HEK293 (cell line): ENCODE measurements at regions not wholly inside any gene's neighbourhood (a gene's known extent, or its start where the extent isn't known, plus 50 kb on each side); places are given as distances from the start of the nearest gene placed in this dataset.

Experiments
- CTCF ChIA-PET: fragments of 350-600 bp; formaldehyde crosslinking; extraction: SDS; loops from one replicate; lab custom pipeline; 2021; ENCODE audit warnings: antibody characterized with exemption; lab: Yijun Ruan, JAX
- POLR2A ChIA-PET: fragments of 300-600 bp; formaldehyde crosslinking; extraction: SDS; loops from one replicate; lab custom pipeline; 2020; ENCODE audit warnings: antibody characterized with exemption, inconsistent platforms; lab: Yijun Ruan, JAX
- H3K27ac ChIP-seq: fragments of 200-500 bp; sonication (Bioruptor generic); 2 replicates; pipeline ENCODE4 v1.5.1; 2014; ENCODE audit warnings: low read depth, low read length, control low read depth, inconsistent platforms; ENCODE audit errors: extremely low read depth
- H3K36me3 ChIP-seq, 2 experiments: fragments of 200-500 bp in 1 of 2; sonication (Bioruptor generic) in 1 of 2; 1 replicate in 1 of 2; 2 replicates in 1 of 2; pipeline ENCODE4 v1.5.1; 2014 to 2017; ENCODE audit warnings: inconsistent platforms in 2 of 2, low read length in 2 of 2; ENCODE audit not compliant: control insufficient read depth in 2 of 2, insufficient read depth in 1 of 2
- H3K4me1 ChIP-seq: fragments of 200-500 bp; sonication (Bioruptor generic); 2 replicates; pipeline ENCODE4 v1.5.1; 2014; ENCODE audit warnings: mild to moderate bottlenecking, low read length, inconsistent platforms; ENCODE audit not compliant: control insufficient read depth, insufficient read depth
- H3K4me3 ChIP-seq: 2 replicates; pipeline ENCODE4 v1.5.1; 2011; ENCODE audit warnings: low read depth, mild to moderate bottlenecking, control low read depth, low read length, moderate library complexity
- H3K9me3 ChIP-seq: fragments of 200-500 bp; sonication (Bioruptor generic); 2 replicates; pipeline ENCODE4 v1.5.1; 2014; ENCODE audit warnings: low read depth, low read length, inconsistent platforms; ENCODE audit not compliant: control insufficient read depth, insufficient read depth
- IKZF3 ChIP-seq: fragments of 450-650 bp; IDR thresholded peaks from 2 replicates; pipeline ENCODE4 v1.5.0; 2018; ENCODE audit warnings: missing biosample characterization, mild to moderate bottlenecking, missing genetic modification characterization, moderate library complexity
- KLF16 ChIP-seq: fragments of 450-650 bp; formaldehyde crosslinking; IDR thresholded peaks from 2 replicates; pipeline ENCODE4 v1.5.1; 2017; ENCODE audit warnings: missing biosample characterization, missing genetic modification characterization
- ZNF10 ChIP-seq: fragments of 450-650 bp; formaldehyde crosslinking; IDR thresholded peaks from 2 replicates; pipeline ENCODE4 v1.5.1; 2017; ENCODE audit warnings: missing biosample characterization, missing genetic modification characterization
- ZNF112 ChIP-seq: fragments of 450-650 bp; formaldehyde crosslinking; IDR thresholded peaks from 2 replicates; pipeline ENCODE4 v1.5.0; 2017; ENCODE audit warnings: missing biosample characterization, missing genetic modification characterization
- ZNF202 ChIP-seq: fragments of 450-650 bp; formaldehyde crosslinking; IDR thresholded peaks from 2 replicates; pipeline ENCODE4 v1.5.1; 2016; ENCODE audit warnings: missing biosample characterization, missing genetic modification characterization, borderline replicate concordance
- ZNF223 ChIP-seq: fragments of 450-650 bp; formaldehyde crosslinking; IDR thresholded peaks from 2 replicates; pipeline ENCODE4 v1.5.1; 2016; ENCODE audit warnings: missing biosample characterization, missing genetic modification characterization
- ZNF449 ChIP-seq: fragments of 450-650 bp; formaldehyde crosslinking; IDR thresholded peaks from 2 replicates; pipeline ENCODE4 v1.5.1; 2017; ENCODE audit warnings: missing biosample characterization, mild to moderate bottlenecking, missing genetic modification characterization, moderate library complexity
- ZNF473 ChIP-seq: fragments of 450-650 bp; formaldehyde crosslinking; IDR thresholded peaks from 2 replicates; pipeline ENCODE4 v1.5.1; 2017; ENCODE audit warnings: missing biosample characterization, missing genetic modification characterization
- ZNF48 ChIP-seq: fragments of 450-650 bp; formaldehyde crosslinking; IDR thresholded peaks from 2 replicates; pipeline ENCODE4 v1.5.1; 2016; ENCODE audit warnings: missing biosample characterization, missing genetic modification characterization
- ZNF518A ChIP-seq: fragments of 450-650 bp; formaldehyde crosslinking; conservative IDR thresholded peaks from 2 replicates; pipeline ENCODE4 v1.5.1; 2016; ENCODE audit warnings: low read depth, missing biosample characterization, missing genetic modification characterization
- ZNF561 ChIP-seq: fragments of 450-650 bp; IDR thresholded peaks from 2 replicates; pipeline ENCODE4 v1.5.1; 2018; ENCODE audit warnings: missing biosample characterization, missing genetic modification characterization, borderline replicate concordance
- ZNF777 ChIP-seq: fragments of 450-650 bp; formaldehyde crosslinking; IDR thresholded peaks from 2 replicates; pipeline ENCODE4 v1.5.1; 2017; ENCODE audit warnings: missing biosample characterization, missing genetic modification characterization, borderline replicate concordance
- ZNF785 ChIP-seq: fragments of 450-650 bp; formaldehyde crosslinking; IDR thresholded peaks from 2 replicates; pipeline ENCODE4 v1.5.1; 2016; ENCODE audit warnings: missing biosample characterization, missing genetic modification characterization
- ZSCAN23 ChIP-seq: fragments of 450-650 bp; formaldehyde crosslinking; IDR thresholded peaks from 2 replicates; pipeline ENCODE4 v1.5.1; 2016; ENCODE audit warnings: missing biosample characterization, missing genetic modification characterization
- ZSCAN30 ChIP-seq: fragments of 450-650 bp; IDR thresholded peaks from 2 replicates; pipeline ENCODE4 v1.5.1; 2018; ENCODE audit warnings: missing biosample characterization, mild to moderate bottlenecking, missing genetic modification characterization, moderate library complexity
- TF ChIP-seq, protein P1 (sequence below): fragments of 450-650 bp; formaldehyde crosslinking; IDR thresholded peaks from 2 replicates; pipeline ENCODE4 v1.5.1; 2017; ENCODE audit warnings: missing biosample characterization, missing genetic modification characterization
- TF ChIP-seq, protein P2 (sequence below): fragments of 450-650 bp; formaldehyde crosslinking; IDR thresholded peaks from 2 replicates; pipeline ENCODE4 v1.5.1; 2016; ENCODE audit warnings: missing biosample characterization, missing genetic modification characterization
- TF ChIP-seq, protein P3 (sequence below): fragments of 450-650 bp; formaldehyde crosslinking; IDR thresholded peaks from 2 replicates; pipeline ENCODE4 v1.5.1; 2016; ENCODE audit warnings: missing biosample characterization, missing genetic modification characterization

DNA sequence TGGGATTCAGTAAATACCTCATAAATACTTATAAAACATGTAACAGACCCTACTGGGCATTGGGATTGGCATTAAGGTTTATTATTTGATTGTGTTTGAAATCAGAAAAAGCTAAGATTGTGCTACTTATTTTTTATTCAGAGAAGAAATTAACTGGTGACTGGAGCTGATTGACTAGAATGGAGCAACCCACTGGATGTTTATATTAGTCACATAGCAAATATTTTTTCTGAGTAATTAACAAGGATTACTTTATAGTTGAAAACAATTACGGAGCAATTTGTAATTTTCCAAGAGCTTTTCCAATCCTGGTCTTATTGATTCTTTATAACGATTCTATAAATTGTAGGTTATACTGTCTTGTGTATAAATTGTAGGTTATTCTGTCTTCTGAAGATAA is 208.7 kb downstream of the HLX start (continued):
- TF ChIP-seq ZNF518A (no peak), ZNF473 (no peak), ZNF48 (tag by site-specific recombination) (no peak), ZNF777 (tag by site-specific recombination) (no peak), ZNF202 (no peak), ZNF561 (tag by site-specific recombination) (no peak), ZNF112 (tag by site-specific recombination) (no peak), KLF16 (tag by site-specific recombination) (no peak), ZSCAN23 (no peak), ZNF223 (tag by site-specific recombination) (no peak), ZSCAN30 (no peak), IKZF3 (no peak), ZNF785 (no peak), ZNF449 (no peak)
- TF ChIP-seq, protein P1, sequence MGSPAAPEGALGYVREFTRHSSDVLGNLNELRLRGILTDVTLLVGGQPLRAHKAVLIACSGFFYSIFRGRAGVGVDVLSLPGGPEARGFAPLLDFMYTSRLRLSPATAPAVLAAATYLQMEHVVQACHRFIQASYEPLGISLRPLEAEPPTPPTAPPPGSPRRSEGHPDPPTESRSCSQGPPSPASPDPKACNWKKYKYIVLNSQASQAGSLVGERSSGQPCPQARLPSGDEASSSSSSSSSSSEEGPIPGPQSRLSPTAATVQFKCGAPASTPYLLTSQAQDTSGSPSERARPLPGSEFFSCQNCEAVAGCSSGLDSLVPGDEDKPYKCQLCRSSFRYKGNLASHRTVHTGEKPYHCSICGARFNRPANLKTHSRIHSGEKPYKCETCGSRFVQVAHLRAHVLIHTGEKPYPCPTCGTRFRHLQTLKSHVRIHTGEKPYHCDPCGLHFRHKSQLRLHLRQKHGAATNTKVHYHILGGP (tag by site-specific recombination): no peak
- TF ChIP-seq, protein P2, sequence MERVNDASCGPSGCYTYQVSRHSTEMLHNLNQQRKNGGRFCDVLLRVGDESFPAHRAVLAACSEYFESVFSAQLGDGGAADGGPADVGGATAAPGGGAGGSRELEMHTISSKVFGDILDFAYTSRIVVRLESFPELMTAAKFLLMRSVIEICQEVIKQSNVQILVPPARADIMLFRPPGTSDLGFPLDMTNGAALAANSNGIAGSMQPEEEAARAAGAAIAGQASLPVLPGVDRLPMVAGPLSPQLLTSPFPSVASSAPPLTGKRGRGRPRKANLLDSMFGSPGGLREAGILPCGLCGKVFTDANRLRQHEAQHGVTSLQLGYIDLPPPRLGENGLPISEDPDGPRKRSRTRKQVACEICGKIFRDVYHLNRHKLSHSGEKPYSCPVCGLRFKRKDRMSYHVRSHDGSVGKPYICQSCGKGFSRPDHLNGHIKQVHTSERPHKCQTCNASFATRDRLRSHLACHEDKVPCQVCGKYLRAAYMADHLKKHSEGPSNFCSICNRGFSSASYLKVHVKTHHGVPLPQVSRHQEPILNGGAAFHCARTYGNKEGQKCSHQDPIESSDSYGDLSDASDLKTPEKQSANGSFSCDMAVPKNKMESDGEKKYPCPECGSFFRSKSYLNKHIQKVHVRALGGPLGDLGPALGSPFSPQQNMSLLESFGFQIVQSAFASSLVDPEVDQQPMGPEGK (tag by site-specific recombination): no peak

DNA sequence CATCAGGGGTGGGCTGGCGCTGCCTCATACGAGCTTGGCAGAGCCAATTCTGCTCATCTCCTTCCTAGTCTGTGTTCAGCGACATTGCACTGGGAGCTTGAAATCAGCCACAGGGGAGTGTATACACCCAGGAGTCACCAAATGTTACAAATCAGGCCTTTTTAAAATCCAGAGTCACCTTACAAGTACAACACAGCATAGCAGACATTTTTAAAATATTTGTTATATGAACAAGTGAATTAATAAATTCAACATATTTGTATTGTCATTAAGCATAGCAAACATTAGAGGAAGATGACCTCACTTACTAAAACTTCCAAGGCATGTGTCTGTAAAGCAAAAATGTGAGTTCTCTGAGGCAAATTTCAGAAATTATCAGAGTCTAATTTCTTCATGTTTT is 210.0 kb downstream of the HLX start:
- POLR2A ChIA-PET: no interaction called here
- Histone ChIP-seq H3K27ac (no peak overlapping the region), H3K4me1 (peaks cover 5% of the 10 kb centered on the region; the same call in 1 of the 2 replicates), H3K4me3 (no peak overlapping the region), H3K9me3 (no peaks in the 10 kb centered on the region), H3K36me3 (no peaks in the 10 kb centered on the region)
- CTCF ChIA-PET: no interaction called here
- no peak for TF ChIP-seq ZNF785
- no peak for TF ChIP-seq ZNF10 (tag by site-specific recombination)
- TF ChIP-seq, protein P3, sequence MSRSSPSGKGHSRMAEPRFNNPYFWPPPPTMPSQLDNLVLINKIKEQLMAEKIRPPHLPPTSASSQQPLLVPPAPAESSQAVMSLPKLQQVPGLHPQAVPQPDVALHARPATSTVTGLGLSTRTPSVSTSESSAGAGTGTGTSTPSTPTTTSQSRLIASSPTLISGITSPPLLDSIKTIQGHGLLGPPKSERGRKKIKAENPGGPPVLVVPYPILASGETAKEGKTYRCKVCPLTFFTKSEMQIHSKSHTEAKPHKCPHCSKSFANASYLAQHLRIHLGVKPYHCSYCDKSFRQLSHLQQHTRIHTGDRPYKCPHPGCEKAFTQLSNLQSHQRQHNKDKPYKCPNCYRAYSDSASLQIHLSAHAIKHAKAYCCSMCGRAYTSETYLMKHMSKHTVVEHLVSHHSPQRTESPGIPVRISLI (tag by site-specific recombination): no peak
